Cardiac muscle cell (in vitro differentiated cells and primary cell): ENCODE measurements at regions not wholly inside any gene's neighbourhood (a gene's known extent, or its start where the extent isn't known, plus 50 kb on each side); places are given as distances from the start of the nearest gene placed in this dataset.
A peak's percentile ranks its signal among the peaks of the same experiment; 100 is the strongest.

Experiments used
- DNase-seq, 2 donors: peaks; one replicate each; pipeline versions ENCODE4 v3.0.0 to v3.0.0-alpha.2; 2010 to 2017; ENCODE audit warnings: low read depth in 1 of 2, low spot score in 1 of 2
- H3K27ac ChIP-seq: fragments of 200-600 bp; sonication (generic); 2 replicates; pipeline ENCODE4 v1.5.1; 2016
- H3K27me3 ChIP-seq: fragments of 200-600 bp; sonication (generic); 2 replicates; pipeline ENCODE4 v1.6.0; 2016; ENCODE audit warnings: control low read depth
- H3K36me3 ChIP-seq: fragments of 200-600 bp; sonication (generic); 2 replicates; pipeline ENCODE4 v1.5.1; 2016; ENCODE audit warnings: control low read depth
- H3K4me1 ChIP-seq: fragments of 200-600 bp; sonication (generic); 2 replicates; pipeline ENCODE4 v1.8.1; 2017; ENCODE audit warnings: low read depth, mild to moderate bottlenecking, mixed run types
- H3K4me3 ChIP-seq: fragments of 200-600 bp; sonication (generic); 2 replicates; pipeline ENCODE4 v1.5.1; 2016; ENCODE audit warnings: mild to moderate bottlenecking
- H3K9me3 ChIP-seq: fragments of 200-600 bp; sonication (generic); 2 replicates; pipeline ENCODE4 v1.5.1; 2017; ENCODE audit warnings: low read depth, mild to moderate bottlenecking, control low read depth
- CTCF ChIP-seq: IDR thresholded peaks from 2 replicates; pipeline ENCODE4 v1.5.1; 2012; ENCODE audit warnings: low read depth, mild to moderate bottlenecking, low read length

GRCh38 chr12:76247992-76248391 lies 100.2 kb downstream of the BBS10 start:
- no peak for DNase-seq
- TF ChIP-seq CTCF, result no peak
- Histone ChIP-seq H3K9me3 (no peaks in the 10 kb centered on the region), H3K27me3 (no peaks in the 10 kb centered on the region), H3K36me3 (no peaks in the 10 kb centered on the region), H3K4me1 (no peaks in the 10 kb centered on the region), H3K27ac (no peak overlapping the region), H3K4me3 (no peak overlapping the region)

- no peak overlapping the region for H3K27ac ChIP-seq
- H3K36me3 ChIP-seq, result no peaks in the 10 kb centered on the region
- H3K4me3 ChIP-seq, result no peak overlapping the region
- H3K27me3 ChIP-seq, result no peaks in the 10 kb centered on the region
- H3K9me3 ChIP-seq, result no peaks in the 10 kb centered on the region
- peak in 1 of 2 donors; percentile 68 for DNase-seq
- no peak for TF ChIP-seq CTCF
- H3K4me1 ChIP-seq, result no peaks in the 10 kb centered on the region
Observed at GRCh38 chr12:76247026-76247646, 101.1 kb downstream of the BBS10 start.

- no peak for DNase-seq
- Histone ChIP-seq H3K27me3 (no peaks in the 10 kb centered on the region), H3K9me3 (no peaks in the 10 kb centered on the region), H3K36me3 (no peaks in the 10 kb centered on the region), H3K27ac (no peak overlapping the region), H3K4me3 (no peak overlapping the region), H3K4me1 (no peaks in the 10 kb centered on the region)
- no peak for TF ChIP-seq CTCF
Observed at GRCh38 chr12:76246611-76247010, 101.6 kb downstream of the BBS10 start.

- no peak for DNase-seq
- TF ChIP-seq CTCF, result no peak
- Histone ChIP-seq H3K27me3 (no peaks in the 10 kb centered on the region), H3K4me3 (no peak overlapping the region), H3K9me3 (no peaks in the 10 kb centered on the region), H3K36me3 (no peaks in the 10 kb centered on the region), H3K4me1 (no peaks in the 10 kb centered on the region), H3K27ac (no peak overlapping the region)
Observed at GRCh38 chr12:76244300-76244699, 103.9 kb downstream of the BBS10 start.

GRCh38 chr12:76242813-76243550 lies 105.2 kb downstream of the BBS10 start:
- TF ChIP-seq CTCF, result no peak
- no peak for DNase-seq
- no peak overlapping the region for H3K4me3 ChIP-seq
- H3K4me1 ChIP-seq, result no peaks in the 10 kb centered on the region
- no peaks in the 10 kb centered on the region for H3K27me3 ChIP-seq
- H3K36me3 ChIP-seq, result no peaks in the 10 kb centered on the region
- no peak overlapping the region for H3K27ac ChIP-seq
- no peaks in the 10 kb centered on the region for H3K9me3 ChIP-seq
